ENCODE measurements at regions not wholly inside any gene's neighbourhood (a gene's known extent, or its start where the extent isn't known, plus 50 kb on each side); places are given as distances from the start of the nearest gene placed in this dataset.
"Not testable (repeated sequence)": the region's sequence is repeated elsewhere in the genome, so short reads cannot be mapped to it uniquely, and the experiment has no call there.

- H3K27me3 Mint-ChIP-seq (ENCODE audit: low read depth): no peaks in the 10 kb centered on the region
- H3K4me1 Mint-ChIP-seq (ENCODE audit: low read depth): no peaks in the 10 kb centered on the region
- no peaks in the 10 kb centered on the region for H3K9me3 Mint-ChIP-seq
- H3K4me3 Mint-ChIP-seq: no peak overlapping the region
- no peaks in the 10 kb centered on the region for H3K36me3 Mint-ChIP-seq (ENCODE audit: low read depth)
- no peak overlapping the region for H3K27ac Mint-ChIP-seq
Observed at GRCh38 chr1:90864681-90865080, 147.6 kb upstream of the BARHL2 start.

- Mint-ChIP-seq H3K4me3 (no peak overlapping the region), H3K27me3 (ENCODE audit: low read depth) (no peaks in the 10 kb centered on the region), H3K27ac (no peak overlapping the region), H3K4me1 (ENCODE audit: low read depth) (no peaks in the 10 kb centered on the region), H3K9me3 (no peaks in the 10 kb centered on the region), H3K36me3 (ENCODE audit: low read depth) (no peaks in the 10 kb centered on the region)
Observed at GRCh38 chr1:90862782-90863181, 145.7 kb upstream of the BARHL2 start.

- H3K27ac Mint-ChIP-seq; H3K27me3 Mint-ChIP-seq (ENCODE audit: low read depth); H3K4me1 Mint-ChIP-seq (ENCODE audit: low read depth); H3K4me3 Mint-ChIP-seq; H3K36me3 Mint-ChIP-seq (ENCODE audit: low read depth); H3K9me3 Mint-ChIP-seq: not testable (repeated sequence)
Observed at GRCh38 chr1:90861421-90861820, 144.3 kb upstream of the BARHL2 start.

- Mint-ChIP-seq H3K9me3 (no peaks in the 10 kb centered on the region), H3K4me3 (no peak overlapping the region), H3K36me3 (ENCODE audit: low read depth) (no peaks in the 10 kb centered on the region), H3K27ac (no peak overlapping the region), H3K27me3 (ENCODE audit: low read depth) (peaks cover 28% of the 10 kb centered on the region), H3K4me1 (ENCODE audit: low read depth) (no peaks in the 10 kb centered on the region)
Observed at GRCh38 chr1:90856463-90857007, 139.4 kb upstream of the BARHL2 start.

GRCh38 chr1:90854397-90854924, 137.4 kb upstream of the BARHL2 start:
- peaks cover 5% of the 10 kb centered on the region for H3K4me1 Mint-ChIP-seq (ENCODE audit: low read depth)
- no peak overlapping the region for H3K27ac Mint-ChIP-seq
- H3K27me3 Mint-ChIP-seq (ENCODE audit: low read depth): peaks cover 41% of the 10 kb centered on the region
- no peak overlapping the region for H3K4me3 Mint-ChIP-seq
- no peaks in the 10 kb centered on the region for H3K36me3 Mint-ChIP-seq (ENCODE audit: low read depth)
- H3K9me3 Mint-ChIP-seq: no peaks in the 10 kb centered on the region

GRCh38 chr1:90851711-90852050, 134.6 kb upstream of the BARHL2 start:
- Mint-ChIP-seq H3K27me3 (ENCODE audit: low read depth) (peaks cover 62% of the 10 kb centered on the region), H3K4me3 (peak overlapping the region; percentile 74), H3K27ac (no peak overlapping the region), H3K4me1 (ENCODE audit: low read depth) (peaks cover 5% of the 10 kb centered on the region), H3K9me3 (no peaks in the 10 kb centered on the region), H3K36me3 (ENCODE audit: low read depth) (no peaks in the 10 kb centered on the region)

- peak overlapping the region; percentile 75 for H3K4me3 Mint-ChIP-seq
- H3K4me1 Mint-ChIP-seq (ENCODE audit: low read depth): peaks cover 5% of the 10 kb centered on the region
- no peaks in the 10 kb centered on the region for H3K36me3 Mint-ChIP-seq (ENCODE audit: low read depth)
- peaks cover 66% of the 10 kb centered on the region for H3K27me3 Mint-ChIP-seq (ENCODE audit: low read depth)
- no peaks in the 10 kb centered on the region for H3K9me3 Mint-ChIP-seq
- H3K27ac Mint-ChIP-seq: no peak overlapping the region
Observed at GRCh38 chr1:90850898-90851710, 134.0 kb upstream of the BARHL2 start.

- Mint-ChIP-seq H3K9me3 (no peaks in the 10 kb centered on the region), H3K27ac (no peak overlapping the region), H3K36me3 (ENCODE audit: low read depth) (no peaks in the 10 kb centered on the region), H3K4me1 (ENCODE audit: low read depth) (peaks cover 5% of the 10 kb centered on the region), H3K27me3 (ENCODE audit: low read depth) (peaks cover 70% of the 10 kb centered on the region), H3K4me3 (peak overlapping the region; percentile 75)
Observed at GRCh38 chr1:90850181-90850897, 133.2 kb upstream of the BARHL2 start.

GRCh38 chr1:90841473-90841872, 124.4 kb upstream of the BARHL2 start:
- H3K27ac Mint-ChIP-seq: no peak overlapping the region
- no peaks in the 10 kb centered on the region for H3K9me3 Mint-ChIP-seq
- no peak overlapping the region for H3K4me3 Mint-ChIP-seq
- H3K36me3 Mint-ChIP-seq (ENCODE audit: low read depth): no peaks in the 10 kb centered on the region
- peaks cover 92% of the 10 kb centered on the region for H3K27me3 Mint-ChIP-seq (ENCODE audit: low read depth)
- H3K4me1 Mint-ChIP-seq (ENCODE audit: low read depth): peaks cover 2% of the 10 kb centered on the region

- Mint-ChIP-seq H3K4me1 (ENCODE audit: low read depth) (peaks cover 2% of the 10 kb centered on the region), H3K9me3 (no peaks in the 10 kb centered on the region), H3K27ac (no peak overlapping the region), H3K36me3 (ENCODE audit: low read depth) (no peaks in the 10 kb centered on the region), H3K4me3 (no peak overlapping the region), H3K27me3 (ENCODE audit: low read depth) (peaks cover 93% of the 10 kb centered on the region)
Observed at GRCh38 chr1:90840352-90840751, 123.2 kb upstream of the BARHL2 start.

- no peak overlapping the region for H3K4me3 Mint-ChIP-seq
- no peak overlapping the region for H3K27ac Mint-ChIP-seq
- peaks cover 4% of the 10 kb centered on the region for H3K4me1 Mint-ChIP-seq (ENCODE audit: low read depth)
- peaks cover 93% of the 10 kb centered on the region for H3K27me3 Mint-ChIP-seq (ENCODE audit: low read depth)
- no peaks in the 10 kb centered on the region for H3K36me3 Mint-ChIP-seq (ENCODE audit: low read depth)
- H3K9me3 Mint-ChIP-seq: no peaks in the 10 kb centered on the region
Observed at GRCh38 chr1:90839323-90839722, 122.2 kb upstream of the BARHL2 start.

- peaks cover 95% of the 10 kb centered on the region for H3K27me3 Mint-ChIP-seq (ENCODE audit: low read depth)
- H3K9me3 Mint-ChIP-seq: no peaks in the 10 kb centered on the region
- H3K4me3 Mint-ChIP-seq: no peak overlapping the region
- peaks cover 4% of the 10 kb centered on the region for H3K4me1 Mint-ChIP-seq (ENCODE audit: low read depth)
- no peaks in the 10 kb centered on the region for H3K36me3 Mint-ChIP-seq (ENCODE audit: low read depth)
- no peak overlapping the region for H3K27ac Mint-ChIP-seq
Observed at GRCh38 chr1:90838720-90839119, 121.6 kb upstream of the BARHL2 start.

- peaks cover 95% of the 10 kb centered on the region for H3K27me3 Mint-ChIP-seq (ENCODE audit: low read depth)
- no peaks in the 10 kb centered on the region for H3K9me3 Mint-ChIP-seq
- no peak overlapping the region for H3K27ac Mint-ChIP-seq
- H3K4me3 Mint-ChIP-seq: no peak overlapping the region
- H3K4me1 Mint-ChIP-seq (ENCODE audit: low read depth): peaks cover 4% of the 10 kb centered on the region
- no peaks in the 10 kb centered on the region for H3K36me3 Mint-ChIP-seq (ENCODE audit: low read depth)
Observed at GRCh38 chr1:90837420-90837819, 120.3 kb upstream of the BARHL2 start.

GRCh38 chr1:90836345-90836679, 119.2 kb upstream of the BARHL2 start:
- peaks cover 95% of the 10 kb centered on the region for H3K27me3 Mint-ChIP-seq (ENCODE audit: low read depth)
- H3K9me3 Mint-ChIP-seq: no peaks in the 10 kb centered on the region
- no peak overlapping the region for H3K4me3 Mint-ChIP-seq
- H3K27ac Mint-ChIP-seq: peak overlapping the region; percentile 47
- H3K36me3 Mint-ChIP-seq (ENCODE audit: low read depth): peaks cover 2% of the 10 kb centered on the region
- H3K4me1 Mint-ChIP-seq (ENCODE audit: low read depth): peaks cover 5% of the 10 kb centered on the region
